IPS-NIHi11 (cell line): ENCODE measurements at regions not wholly inside any gene's neighbourhood (a gene's known extent, or its start where the extent isn't known, plus 50 kb on each side); places are given as distances from the start of the nearest gene placed in this dataset.

Source experiments
- DNase-seq: peaks from one replicate; pipeline ENCODE4 v3.0.0; 2012; ENCODE audit warnings: mixed read lengths, low spot score

DNA sequence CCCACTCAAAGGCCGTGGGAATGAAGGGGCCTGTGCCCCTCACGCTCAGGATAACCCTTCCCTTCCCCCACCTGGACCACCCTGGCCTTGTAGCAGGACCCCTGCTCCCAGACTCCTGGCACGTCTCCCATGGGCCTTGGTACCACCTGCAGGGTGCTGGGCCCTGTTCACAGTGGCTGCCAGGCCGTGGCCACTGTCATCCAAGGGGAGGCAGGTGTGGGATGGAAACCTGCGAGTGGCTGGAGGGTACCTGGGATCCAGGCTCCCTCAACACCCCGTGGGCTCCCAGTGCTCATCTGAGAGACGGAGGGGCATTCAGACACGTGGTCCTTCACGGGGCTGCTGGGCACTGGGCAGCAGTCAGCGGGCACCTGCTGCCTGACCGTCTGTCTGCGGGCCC is 75.6 kb upstream of the CIBAR2 start:
- no peak for DNase-seq

DNA sequence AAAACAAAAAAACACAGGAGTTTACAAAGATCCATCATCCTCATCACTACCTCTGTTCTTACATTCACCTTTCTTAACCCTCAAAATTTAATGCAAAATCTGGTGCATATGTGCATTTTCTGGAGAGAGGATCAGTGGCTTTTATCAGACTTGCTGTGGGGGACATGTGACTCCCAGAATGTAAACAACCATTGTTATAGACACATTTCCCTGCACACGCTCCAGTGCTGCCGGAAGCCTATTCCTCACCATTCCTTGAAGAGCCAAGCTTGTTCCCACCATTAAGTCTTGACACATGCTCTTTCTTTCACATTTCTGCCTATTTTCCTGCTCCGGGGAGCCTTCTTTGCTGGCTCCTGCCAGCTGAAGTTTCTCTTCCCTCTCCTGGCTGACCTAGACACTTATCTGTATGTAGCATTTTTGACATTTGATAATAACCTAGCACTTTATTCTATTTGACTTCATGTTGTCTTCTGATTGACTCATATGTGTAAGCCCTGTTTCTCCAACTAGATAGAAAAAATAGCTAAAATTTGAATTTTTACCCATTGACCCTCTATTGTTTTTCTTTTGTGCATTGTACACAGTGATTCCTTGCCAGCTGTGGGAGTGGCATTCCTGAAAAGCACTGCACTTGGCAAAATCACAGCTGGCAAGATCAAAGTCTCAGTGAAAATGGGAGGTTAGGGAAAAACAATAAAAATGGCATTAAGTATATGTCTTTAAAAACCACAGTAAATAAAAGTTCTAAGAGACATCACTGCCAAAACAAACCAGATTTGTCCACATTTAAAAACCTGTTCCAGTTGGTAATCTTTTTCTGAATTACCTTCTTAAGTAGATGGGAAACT is 76.8 kb upstream of the CIBAR2 start:
- DNase-seq = no peak

DNA sequence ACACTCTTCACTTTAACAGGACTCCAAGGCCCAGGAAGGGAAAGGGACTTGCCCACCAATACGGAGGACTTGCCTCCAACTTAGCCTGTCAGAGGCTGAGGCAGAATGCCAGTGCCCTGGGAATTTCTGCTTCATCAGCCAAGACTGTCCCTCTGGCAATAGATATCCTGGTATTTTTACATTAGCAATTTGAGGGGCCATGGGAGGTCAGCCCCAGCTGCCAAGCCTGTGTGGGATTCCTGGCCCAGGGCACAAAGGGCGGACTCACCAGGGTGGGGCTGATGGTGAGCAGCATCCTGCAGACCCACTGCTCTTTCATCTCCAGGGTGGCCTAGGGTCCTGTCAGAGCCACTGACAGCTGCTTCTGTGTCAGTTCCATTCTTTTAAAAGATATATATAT is 78.3 kb upstream of the CIBAR2 start:
- no peak for DNase-seq

DNA sequence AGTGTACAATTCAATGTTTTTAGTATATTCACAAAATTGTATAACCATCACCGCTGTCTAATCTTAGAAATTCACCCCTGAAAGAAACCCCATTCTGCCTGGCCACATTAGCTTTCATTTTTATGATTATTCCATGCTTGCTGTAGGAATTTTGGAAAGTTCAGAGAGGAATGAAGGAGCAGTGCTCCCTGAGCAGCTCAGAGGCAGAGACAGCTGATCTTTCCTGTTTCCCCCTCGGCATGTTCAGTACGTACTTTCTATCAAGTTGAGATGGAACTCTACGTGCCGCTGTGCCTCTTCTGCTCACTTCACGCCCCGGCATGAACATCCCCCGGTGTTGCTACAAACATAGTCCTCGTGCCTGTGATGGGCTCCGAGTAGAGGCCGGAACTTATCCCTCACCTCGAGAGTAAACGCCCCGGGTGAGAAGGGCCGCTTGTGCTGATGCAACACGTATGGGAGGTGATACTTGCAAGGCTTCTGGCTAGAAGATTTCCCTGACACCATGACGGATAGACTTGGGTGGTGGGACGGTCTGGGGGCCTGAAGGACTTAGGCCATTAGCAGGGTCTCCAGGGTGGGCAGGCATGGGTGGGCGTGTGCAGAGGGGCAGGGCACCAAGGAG is 79.2 kb upstream of the CIBAR2 start:
- DNase-seq = no peak

DNA sequence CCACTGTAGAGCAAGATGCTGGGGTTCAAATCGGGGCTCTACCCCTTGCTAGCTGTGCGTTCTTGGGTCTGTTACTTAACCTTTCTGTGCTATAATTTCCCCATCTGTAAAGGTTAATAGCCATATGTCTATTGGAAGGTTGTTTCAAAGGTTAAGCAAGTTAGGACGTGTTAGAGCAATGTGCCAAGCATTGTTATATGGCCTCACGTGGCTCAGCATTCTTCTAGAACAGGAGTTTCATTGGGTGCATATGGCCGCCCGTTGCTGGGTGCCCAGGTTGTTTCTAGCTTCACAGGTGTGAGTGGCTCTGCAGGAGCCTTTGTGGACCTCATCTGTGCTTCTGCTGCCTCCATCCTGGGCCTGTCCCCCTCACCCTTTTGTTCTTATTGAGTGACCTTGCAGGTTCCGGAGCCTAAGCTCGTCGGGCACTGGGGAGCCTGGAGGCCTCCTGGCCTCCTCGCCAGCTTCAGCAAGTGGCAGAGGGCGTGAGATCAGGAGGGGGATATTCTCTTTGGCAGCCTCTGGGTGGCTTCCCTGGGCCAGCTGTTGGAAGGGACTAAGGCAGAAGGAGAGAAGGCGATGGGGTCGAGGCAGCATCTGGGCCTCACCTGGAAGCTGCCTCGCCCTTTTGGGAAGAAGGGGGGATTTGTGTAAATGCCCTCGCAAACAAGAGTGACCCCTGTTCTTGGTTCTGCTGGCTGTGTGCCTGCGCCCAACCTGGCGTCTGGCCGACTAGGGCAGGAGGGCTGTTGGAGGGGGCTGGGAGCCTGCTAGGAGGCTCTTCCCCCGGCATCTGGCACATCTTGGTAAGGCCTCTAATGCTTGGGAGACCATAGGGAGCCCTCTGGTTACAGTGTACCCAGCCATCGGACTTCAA is 80.2 kb upstream of the CIBAR2 start:
- no peak for DNase-seq

DNA sequence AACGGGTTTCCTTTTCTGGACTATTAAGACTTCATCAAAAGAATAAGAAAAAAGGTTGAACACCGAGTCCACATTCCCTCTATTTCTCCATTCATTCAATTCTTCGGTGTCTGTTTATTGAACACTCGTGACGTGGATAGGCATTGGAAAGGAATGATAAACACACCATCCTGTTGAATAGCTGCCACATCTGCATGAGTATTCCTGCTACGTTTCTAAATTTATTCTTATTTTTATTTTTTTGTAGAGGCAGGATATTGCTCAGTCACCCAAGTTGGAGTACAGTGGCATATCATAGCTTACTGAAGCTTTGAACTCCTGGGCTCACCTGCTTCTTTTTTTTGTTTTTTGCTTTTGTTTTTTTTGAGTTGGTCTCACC is 80.8 kb upstream of the CIBAR2 start:
- DNase-seq = no peak

DNA sequence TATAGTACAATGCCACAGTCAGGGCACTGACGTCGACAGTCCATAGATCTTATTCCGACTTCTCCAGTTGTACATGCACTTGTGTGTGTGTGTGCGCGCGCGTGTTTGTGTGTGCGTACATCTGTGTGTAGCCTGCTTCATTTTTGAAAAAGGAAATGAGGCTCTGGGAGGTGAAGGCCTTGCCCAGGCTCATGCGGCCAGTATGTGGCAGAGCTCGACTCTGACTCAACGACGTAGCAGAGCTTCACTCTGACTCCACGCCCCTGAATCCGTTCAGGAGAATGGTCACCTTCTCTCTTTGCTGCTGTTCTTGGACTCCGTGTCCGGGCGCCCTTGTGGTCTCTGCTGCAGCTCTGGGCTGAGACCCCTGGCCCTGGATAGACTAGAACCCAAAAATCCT is 81.6 kb upstream of the CIBAR2 start:
- no peak for DNase-seq

DNA sequence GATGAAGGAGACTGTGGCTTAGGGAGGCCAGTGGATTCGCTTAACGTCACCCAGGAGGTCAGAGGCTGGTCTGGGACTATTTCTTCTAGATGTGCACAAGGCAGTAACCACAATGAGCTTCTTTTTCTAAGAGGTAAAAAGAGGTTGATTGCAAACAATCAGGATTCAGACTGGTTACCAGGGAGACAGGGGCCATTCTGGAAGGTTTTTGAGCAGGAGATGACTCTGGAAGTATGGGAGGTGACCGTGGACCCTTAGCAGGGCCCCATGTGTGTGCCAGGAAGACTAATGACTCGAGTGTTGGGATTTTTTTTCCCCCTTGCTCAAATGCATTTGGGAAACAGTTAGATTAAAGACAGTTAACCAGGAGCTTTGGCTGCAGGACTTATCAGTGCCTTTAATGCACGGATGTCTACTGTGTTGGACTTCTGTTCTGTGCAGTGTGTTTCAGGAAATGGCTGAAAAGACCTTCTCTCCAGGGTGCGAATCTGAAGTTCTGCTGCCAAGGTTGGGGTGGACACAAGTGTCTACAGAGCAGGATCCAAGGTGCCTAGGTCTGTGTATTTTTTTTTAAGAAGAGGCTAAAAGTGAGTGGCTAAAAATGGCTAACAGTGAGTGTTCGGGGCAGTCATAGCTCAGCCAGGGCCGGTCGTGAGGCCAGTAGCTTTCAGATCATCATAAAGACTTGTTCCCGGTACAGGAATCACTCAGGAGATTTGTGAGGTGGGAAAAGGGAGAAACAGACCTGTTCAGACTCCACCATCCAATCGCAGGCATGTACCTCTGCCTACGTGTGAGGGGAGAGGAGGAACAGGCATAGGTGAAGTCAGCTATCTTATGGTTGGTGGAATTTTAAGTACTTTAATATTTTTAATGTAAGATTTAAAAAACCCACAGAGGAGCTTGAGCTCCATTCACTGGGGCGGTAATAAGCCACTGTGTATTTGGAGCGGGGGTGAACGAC is 82.3 kb upstream of the CIBAR2 start:
- no peak for DNase-seq

DNA sequence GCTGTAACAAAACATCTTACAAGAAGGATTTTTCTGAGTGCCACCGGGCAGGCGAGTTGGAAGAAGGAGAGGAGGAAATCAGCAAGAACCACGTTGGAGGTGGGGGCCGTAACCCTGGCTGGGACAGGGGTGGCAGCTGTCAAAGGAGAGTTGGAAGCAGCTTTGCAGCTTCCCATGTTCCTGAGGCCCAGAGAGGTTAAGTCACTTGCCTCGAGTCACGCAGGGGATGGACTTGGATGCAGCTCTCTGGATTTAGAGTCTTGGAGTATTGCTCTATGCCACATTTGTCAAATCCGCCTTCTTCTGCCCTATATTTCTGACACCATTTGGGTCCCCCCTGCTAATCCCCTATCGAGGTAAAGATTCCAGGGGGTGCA is 83.0 kb upstream of the CIBAR2 start:
- no peak for DNase-seq

DNA sequence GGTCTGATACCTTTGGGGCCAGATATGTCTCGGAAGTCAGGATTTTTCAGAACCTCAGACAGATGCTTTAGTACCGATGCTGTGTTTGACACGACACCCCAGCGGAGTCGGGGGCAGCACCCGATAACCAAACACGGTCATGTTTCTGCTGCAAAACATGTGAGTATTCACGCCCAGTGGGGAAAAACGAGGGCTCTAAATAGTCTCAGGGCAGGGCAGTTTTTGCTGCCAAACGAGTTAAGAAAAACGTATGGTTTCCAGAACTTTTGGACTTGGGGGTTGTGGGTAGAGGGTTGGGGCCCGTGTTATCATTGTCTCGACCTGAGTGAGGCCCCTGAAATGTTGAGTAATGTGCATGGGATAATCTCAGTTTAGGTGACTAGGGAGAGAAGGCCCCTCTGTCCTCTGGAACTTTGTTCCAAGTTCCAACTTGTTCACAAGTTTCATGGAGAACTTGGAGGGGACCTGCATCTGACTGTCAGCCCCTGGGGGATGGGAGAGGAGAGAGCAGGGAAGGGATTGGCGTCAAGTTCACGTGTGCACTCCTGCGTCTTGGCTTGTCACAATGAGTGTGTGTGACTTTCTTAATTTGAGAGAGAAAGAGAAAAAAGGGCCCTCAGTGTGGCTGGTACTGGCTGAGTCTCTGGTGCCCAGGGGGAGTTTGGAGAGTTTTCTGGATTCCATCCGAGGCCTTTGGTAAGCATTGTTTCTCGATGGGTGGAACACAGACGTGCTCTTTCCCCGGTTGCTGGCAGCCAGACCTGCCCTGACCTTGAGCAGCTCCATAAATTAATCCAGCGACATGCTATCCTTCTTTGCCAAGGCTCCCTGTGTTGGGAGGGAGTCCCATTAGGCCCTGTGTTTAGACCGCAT is 83.9 kb upstream of the CIBAR2 start:
- DNase-seq = no peak

DNA sequence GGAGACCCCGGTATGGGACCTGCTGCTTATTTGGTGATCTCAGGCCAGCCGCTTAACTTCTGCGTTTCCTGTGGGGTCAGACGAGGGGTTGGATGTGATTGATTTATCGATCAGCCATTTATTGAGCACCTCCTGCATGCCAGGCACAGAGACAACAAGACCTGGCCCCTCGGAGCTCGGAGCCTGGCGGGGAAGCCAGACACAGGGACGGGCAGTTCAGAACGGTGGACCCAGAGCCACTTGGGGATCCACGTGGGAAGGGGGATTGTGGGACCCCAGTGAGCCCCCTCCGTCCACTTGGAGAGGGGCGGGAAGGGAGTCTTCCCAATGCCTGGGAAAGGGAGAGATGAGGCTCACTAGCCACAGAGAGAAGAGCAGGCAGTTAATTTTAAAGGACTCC is 84.7 kb upstream of the CIBAR2 start:
- DNase-seq = no peak

DNA sequence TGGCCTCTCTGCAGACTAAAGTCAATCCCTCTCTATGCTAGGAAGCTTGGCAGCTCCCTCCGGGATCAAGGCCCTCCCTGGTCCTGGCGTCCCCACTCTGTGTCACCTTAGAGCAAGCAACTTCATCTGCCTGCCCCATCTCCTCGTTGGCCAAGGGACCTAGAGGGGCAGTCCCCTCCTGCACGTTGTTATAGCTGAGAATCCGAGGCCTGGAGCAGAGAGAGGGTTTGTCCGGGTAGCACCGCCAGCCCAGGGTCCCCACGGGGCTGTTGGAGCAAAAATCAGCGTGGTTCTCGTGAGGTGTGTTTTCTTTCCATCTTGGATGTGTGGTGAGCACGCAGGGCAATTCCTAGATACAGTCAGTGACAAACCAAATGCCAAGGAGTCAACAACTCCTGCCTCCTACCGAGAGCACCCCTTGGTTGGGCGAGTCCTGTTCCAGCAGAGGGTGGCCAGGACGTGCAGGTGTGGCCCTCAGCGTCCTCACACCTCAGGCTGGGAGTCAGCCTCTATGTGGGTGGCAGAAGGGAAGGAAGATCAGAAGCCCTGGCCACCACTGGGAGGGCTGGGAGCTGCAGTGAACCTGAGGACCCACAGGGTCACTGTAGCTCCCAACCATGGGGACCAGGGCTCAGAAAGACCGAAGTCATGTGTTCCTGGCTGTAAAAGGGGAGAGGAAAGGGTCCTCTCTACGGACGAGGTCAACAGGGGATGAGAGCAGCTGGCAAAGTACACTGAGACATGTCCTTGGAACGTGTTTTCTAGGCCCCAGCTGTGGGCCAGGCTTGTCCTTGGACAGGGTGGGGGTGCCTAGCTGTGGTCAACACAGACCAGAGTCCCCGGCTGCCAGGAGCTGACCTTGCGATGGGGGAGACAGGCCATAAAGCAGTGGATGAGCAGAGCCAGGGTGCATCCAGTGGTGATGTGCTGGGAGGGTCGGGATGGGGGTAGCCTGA is 85.6 kb upstream of the CIBAR2 start:
- no peak for DNase-seq

DNA sequence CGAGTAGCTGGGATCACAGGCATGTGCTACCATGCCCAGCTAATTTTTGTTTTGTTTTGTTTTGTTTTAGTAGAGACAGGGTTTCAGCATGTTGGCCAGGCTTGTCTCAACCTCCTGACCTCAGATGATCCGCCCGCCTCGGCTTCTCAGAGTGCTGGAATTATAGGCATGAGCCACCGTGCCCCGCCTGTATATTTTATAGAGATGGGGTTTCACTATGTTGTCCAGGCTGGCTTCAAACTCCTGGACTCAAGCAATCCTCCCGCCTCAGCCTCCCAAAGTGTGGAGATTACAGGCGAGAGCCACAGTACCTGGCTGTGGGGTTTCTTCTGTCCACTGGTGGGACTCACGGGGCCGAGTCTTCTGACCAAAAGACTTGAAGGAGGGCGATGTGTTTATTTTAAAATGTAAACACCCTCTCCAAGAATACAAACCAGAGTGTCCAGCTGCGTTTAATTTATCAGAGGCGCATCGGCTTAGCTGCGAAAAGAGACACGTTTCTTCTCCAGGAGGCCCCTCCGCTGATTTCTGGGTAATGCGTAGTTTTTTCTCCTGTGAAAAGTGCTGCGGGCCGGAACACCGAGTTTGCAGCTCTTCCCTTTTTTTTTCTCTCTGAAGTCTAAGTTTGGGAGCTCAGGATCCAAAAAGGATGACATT is 86.9 kb upstream of the CIBAR2 start:
- no peak for DNase-seq

DNA sequence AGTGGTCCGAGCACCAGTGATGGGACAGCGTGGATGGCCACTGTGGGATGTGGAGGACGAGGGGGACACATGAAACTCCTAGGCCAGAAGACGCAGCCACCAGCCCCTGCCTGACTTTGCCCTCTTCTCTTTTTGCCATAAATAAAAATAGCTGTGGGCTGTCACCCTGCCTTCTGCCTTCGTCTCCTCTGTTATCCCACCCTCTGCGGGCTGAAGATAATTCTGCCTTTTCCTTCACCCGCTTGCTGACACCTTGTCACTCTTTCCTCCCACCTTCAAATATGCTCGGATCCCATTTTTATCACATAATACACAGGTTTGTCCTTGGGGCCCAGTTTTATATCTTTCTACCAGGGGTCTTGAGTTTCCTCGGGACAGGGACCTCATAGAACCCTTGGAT is 87.6 kb upstream of the CIBAR2 start:
- no peak for DNase-seq

DNA sequence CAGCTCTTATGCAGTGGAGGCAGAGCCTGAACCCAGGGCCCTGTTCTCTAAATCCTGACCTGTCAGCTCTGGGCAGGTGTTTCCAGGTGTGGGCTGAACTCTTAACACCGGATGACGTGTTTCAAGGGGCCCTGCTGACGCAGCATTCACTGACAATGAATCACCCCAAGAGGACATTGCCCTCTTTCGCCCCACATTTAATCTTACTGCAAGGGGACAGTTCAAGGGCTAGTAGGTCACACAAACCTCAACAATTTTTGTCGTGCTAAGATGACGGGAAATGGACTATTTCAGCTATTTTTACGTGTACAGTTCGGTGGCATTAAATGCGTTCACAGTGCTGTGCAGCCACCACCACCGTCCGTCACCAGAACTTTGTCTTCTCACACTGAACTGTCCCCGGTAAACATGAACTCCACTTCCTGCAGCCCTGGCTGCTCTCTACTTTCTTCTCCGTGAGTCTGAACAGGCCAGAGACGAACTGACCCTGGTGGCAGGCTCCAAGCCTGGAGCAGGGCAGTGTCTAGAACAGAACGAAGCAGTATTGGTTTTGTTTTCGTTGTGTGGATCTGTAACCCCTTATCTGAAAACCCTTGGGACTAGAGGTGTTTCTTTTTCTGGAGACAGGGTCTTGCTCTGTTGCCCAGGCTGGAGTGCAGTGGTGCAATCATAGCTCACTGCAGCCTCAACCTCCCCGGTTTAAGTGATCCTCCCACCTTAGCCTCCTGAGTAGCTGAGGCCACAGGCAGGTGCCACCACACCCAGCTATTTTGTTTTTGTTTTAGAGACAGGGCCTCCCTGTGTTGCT is 88.4 kb upstream of the CIBAR2 start:
- DNase-seq = no peak

DNA sequence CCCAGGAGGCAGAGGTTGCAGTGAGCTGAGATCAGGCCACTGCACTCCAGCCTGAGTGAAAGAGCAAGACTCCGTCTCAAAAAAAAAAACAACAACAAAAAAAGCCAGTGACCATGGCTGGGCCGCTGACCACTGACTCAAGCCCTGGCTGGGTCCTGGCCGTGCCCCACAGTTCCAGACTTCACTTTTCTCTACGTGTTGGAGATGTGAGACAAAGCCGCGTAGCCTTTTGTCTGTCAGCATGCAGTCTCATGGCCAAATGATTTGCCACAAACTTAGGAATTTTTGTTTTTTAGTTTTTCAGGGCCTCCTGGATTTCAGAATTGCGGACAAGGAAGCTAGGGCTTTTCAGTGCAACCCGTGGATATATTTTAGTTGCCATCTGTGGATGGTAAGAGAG is 89.3 kb upstream of the CIBAR2 start:
- no peak for DNase-seq

DNA sequence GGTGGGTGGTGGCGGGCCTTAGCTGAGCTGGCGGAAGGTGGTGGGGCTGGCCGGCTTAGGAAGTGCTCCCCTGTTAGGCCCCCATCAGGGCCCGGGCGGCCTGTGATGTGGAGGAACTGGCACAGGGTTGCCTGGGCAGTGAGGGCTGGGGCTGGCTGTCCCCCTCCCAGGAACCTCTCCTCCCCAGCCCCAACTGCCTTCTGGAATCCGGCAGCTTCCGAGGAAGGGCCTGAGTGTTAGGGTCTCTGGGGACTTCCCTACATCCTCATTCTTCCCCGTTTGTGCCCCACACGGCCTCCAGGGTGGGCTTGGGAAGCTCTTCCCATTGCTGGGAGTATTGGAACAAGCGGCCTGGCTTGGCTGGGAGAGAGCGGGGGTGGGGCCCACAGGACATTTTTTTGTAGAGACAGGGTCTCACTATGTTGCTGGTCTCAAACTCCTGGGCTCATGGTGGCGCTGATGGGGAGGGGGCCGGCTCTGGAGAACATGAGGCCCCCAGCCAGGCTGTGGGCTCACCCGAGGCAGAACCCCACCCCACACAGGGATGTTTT is 89.9 kb upstream of the CIBAR2 start:
- peak; percentile 66 for DNase-seq
